Sigmoid colon (tissue), 6 donors: ENCODE measurements at regions not wholly inside any gene's neighbourhood (a gene's known extent, or its start where the extent isn't known, plus 50 kb on each side); places are given as distances from the start of the nearest gene placed in this dataset.

Experiments used
- DNase-seq: peaks from one replicate; pipeline ENCODE4 v3.0.0-alpha.2; 2019
- H3K27ac ChIP-seq, 4 donors: fragments of 200-600 bp; sonication (generic); one replicate each; pipeline ENCODE4 v1.5.1; 2016 to 2019; ENCODE audit warnings: mild to moderate bottlenecking in 1 of 4
- H3K27me3 ChIP-seq, 3 donors: fragments of 200-600 bp; sonication (generic); one replicate each; pipeline ENCODE4 v1.5.1; 2019; ENCODE audit warnings: mild to moderate bottlenecking in 1 of 3
- H3K36me3 ChIP-seq, 4 donors: fragments of 200-600 bp; sonication (generic); one replicate each; pipeline ENCODE4 v1.5.1; 2016 to 2019
- H3K4me1 ChIP-seq, 4 donors: fragments of 200-600 bp; sonication (generic); one replicate each; pipeline ENCODE4 v1.5.1; 2017 to 2019
- H3K4me3 ChIP-seq, 4 donors: fragments of 200-600 bp; sonication (generic); one replicate each; pipeline ENCODE4 v1.5.1; 2017 to 2019; ENCODE audit warnings: mild to moderate bottlenecking in 2 of 4, moderate library complexity in 1 of 4
- H3K9me3 ChIP-seq, 4 donors: fragments of 200-600 bp in 3 of 4; sonication (generic) in 3 of 4; one replicate each; pipeline versions ENCODE4 v1.5.1 to v1.6.1; 2013 to 2019
- CTCF ChIP-seq, 4 experiments: fragments of 450-650 bp in 3 of 4; fragments of 200-600 bp in 1 of 4; IDR thresholded peaks; one replicate each; pipeline ENCODE4 v1.5.1; 2016 to 2019; ENCODE audit warnings: antibody characterized with exemption in 4 of 4, mild to moderate bottlenecking in 3 of 4, moderate library complexity in 2 of 4
- EP300 ChIP-seq, 4 donors: sonication (generic); formaldehyde crosslinking; IDR thresholded peaks; one replicate each; pipeline ENCODE4 v1.6.1; 2017; ENCODE audit warnings: antibody characterized with exemption in 4 of 4
- POLR2A ChIP-seq, 2 donors: fragments of 450-650 bp; IDR thresholded peaks; one replicate each; pipeline ENCODE4 v1.6.1; 2016; ENCODE audit warnings: antibody characterized with exemption in 2 of 2, mild to moderate bottlenecking in 2 of 2, moderate library complexity in 2 of 2
- POLR2AphosphoS5 ChIP-seq, 4 donors: sonication (generic); formaldehyde crosslinking; IDR thresholded peaks; one replicate each; pipeline ENCODE4 v1.6.1; 2017; ENCODE audit warnings: antibody characterized with exemption in 4 of 4
- WGBS, 2 donors: extraction: QIAGEN DNeasy Blood & Tissue Kit; methylation state at CpG; one replicate each; pipeline ENCODE4 v1.1.7; 2013; 5-methylcytosine and 5-hydroxymethylcytosine counted together
- intact Hi-C: fragments of 100-400 bp; cut with DNase I; formaldehyde crosslinking; loops from one replicate; pipeline ENCODE4 v1.15.1; 2023
- donor health status: healthy with polysubstance abuse.
- donor health status: healthy.

DNA sequence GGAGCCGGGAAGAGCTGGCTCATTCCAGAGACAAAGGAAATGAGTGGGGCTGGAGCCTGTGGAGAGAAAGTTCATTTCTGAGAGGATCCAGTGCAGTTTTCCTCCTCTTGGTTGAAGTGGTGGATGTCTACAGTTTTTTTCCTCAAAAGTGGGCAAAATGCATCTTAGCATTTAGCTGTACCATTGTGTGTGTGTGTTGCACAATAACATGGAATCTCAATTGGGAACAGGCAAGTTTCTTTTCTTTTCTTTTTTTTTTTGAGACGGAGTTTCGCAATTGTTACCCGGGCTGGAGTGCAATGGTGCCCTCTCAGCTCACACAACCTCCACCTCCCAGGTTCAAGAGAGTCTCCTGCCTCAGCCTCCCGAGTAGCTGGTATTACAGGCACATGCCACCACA, 101.5 kb upstream of the UBE2E1 start:
- intact Hi-C loops: no loop called here
- Histone ChIP-seq H3K9me3 (no peaks in the 10 kb centered on the region), H3K27ac (no peak overlapping the region), H3K36me3 (no peaks in the 10 kb centered on the region), H3K27me3 (no peaks in the 10 kb centered on the region), H3K4me1 (no peaks in the 10 kb centered on the region), H3K4me3 (no peak overlapping the region)
- 83 to 85% methylated on average over 5 of the region's 5 CpGs for WGBS, 2 donors
- no peak for DNase-seq
- no peak for TF ChIP-seq POLR2A (IDR thresholded peaks at IDR 0.05)
- no peak for TF ChIP-seq EP300 (IDR thresholded peaks at IDR 0.05)
- no peak for TF ChIP-seq POLR2AphosphoS5 (IDR thresholded peaks at IDR 0.05)
- TF ChIP-seq CTCF (IDR thresholded peaks at IDR 0.05): no peak

DNA sequence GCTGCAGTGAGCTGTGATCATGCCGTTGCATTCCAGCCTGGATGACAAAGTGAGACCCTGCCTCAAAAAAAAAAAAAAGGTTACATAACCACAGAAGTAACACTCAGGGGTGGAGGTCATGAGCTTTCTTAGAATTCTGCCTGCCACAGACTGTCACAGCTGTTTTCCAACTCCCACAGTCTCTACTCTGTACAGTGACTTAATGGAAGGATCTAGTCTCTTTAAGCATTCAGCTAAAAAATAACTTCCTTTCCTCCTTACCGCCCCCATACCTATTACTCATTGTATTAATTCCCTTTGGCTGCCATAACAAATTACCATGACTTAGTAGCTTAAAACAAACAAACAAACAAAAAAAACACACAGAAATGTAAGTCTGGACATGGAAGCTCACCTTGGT, 99.6 kb upstream of the UBE2E1 start:
- no peak for TF ChIP-seq POLR2AphosphoS5 (IDR thresholded peaks at IDR 0.05)
- no peak for TF ChIP-seq POLR2A (IDR thresholded peaks at IDR 0.05)
- TF ChIP-seq EP300 (IDR thresholded peaks at IDR 0.05): no peak
- no peak for TF ChIP-seq CTCF (IDR thresholded peaks at IDR 0.05)
- intact Hi-C loops: no loop called here
- Histone ChIP-seq H3K9me3 (no peaks in the 10 kb centered on the region), H3K4me3 (no peak overlapping the region), H3K27me3 (no peaks in the 10 kb centered on the region), H3K36me3 (no peaks in the 10 kb centered on the region), H3K27ac (no peak overlapping the region), H3K4me1 (peaks cover 0 to 5% (median 2%) of the 10 kb centered on the region in 4 donors)
- WGBS, 2 donors: 70 to 84% methylated on average over 2 of the region's 2 CpGs
- no peak for DNase-seq

DNA sequence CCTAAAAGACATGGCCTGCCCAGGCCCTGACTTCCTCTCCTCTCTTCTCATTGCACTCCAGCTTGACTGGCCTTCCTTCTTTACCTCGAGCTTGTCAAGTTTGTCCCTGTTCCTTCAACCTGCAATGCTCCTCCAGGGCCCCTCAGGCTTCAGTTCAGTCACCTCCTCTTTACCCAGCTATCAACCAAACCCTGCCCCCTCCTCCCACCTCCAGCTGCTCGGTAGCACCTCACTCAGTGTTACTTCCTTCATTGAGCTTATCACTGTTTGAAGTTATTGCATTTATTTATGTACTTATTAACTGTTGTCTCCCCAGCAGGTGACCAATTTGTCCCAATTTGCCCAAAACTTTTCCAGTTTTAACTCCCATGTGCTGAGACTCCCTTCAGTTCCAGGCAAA, 95.8 kb upstream of the UBE2E1 start:
- H3K4me1 ChIP-seq: peaks cover 0 to 14% (median 6%) of the 10 kb centered on the region in 4 donors
- H3K4me3 ChIP-seq: no peak overlapping the region
- H3K36me3 ChIP-seq: no peaks in the 10 kb centered on the region
- H3K27me3 ChIP-seq: no peaks in the 10 kb centered on the region
- WGBS, 2 donors: 16 to 32% methylated on average over 2 of the region's 2 CpGs
- intact Hi-C loops: no loop called here
- DNase-seq: no peak
- H3K9me3 ChIP-seq: no peaks in the 10 kb centered on the region
- peak overlapping the region in 1 of 4 donors; percentile 42 for H3K27ac ChIP-seq
- TF ChIP-seq POLR2AphosphoS5 (IDR thresholded peaks at IDR 0.05) (no peak), POLR2A (IDR thresholded peaks at IDR 0.05) (no peak), CTCF (IDR thresholded peaks at IDR 0.05) (no peak), EP300 (IDR thresholded peaks at IDR 0.05) (no peak)

GRCh38 chr3:23710555-23710954, 95.2 kb upstream of the UBE2E1 start:
- TF ChIP-seq POLR2A (IDR thresholded peaks at IDR 0.05) (no peak), CTCF (IDR thresholded peaks at IDR 0.05) (no peak), EP300 (IDR thresholded peaks at IDR 0.05) (no peak), POLR2AphosphoS5 (IDR thresholded peaks at IDR 0.05) (peak in 3 of 4 donors; percentile 74 to 83 (median 75))
- 73 to 81% methylated on average over 9 of the region's 9 CpGs for WGBS, 2 donors
- peak; percentile 89 for DNase-seq
- intact Hi-C loops: no loop called here
- Histone ChIP-seq H3K9me3 (no peaks in the 10 kb centered on the region), H3K27me3 (no peaks in the 10 kb centered on the region), H3K36me3 (no peaks in the 10 kb centered on the region), H3K4me3 (no peak overlapping the region), H3K27ac (peak overlapping the region in 2 of 4 donors; percentile 28 to 43), H3K4me1 (peaks cover 0 to 14% (median 6%) of the 10 kb centered on the region in 4 donors)

DNA sequence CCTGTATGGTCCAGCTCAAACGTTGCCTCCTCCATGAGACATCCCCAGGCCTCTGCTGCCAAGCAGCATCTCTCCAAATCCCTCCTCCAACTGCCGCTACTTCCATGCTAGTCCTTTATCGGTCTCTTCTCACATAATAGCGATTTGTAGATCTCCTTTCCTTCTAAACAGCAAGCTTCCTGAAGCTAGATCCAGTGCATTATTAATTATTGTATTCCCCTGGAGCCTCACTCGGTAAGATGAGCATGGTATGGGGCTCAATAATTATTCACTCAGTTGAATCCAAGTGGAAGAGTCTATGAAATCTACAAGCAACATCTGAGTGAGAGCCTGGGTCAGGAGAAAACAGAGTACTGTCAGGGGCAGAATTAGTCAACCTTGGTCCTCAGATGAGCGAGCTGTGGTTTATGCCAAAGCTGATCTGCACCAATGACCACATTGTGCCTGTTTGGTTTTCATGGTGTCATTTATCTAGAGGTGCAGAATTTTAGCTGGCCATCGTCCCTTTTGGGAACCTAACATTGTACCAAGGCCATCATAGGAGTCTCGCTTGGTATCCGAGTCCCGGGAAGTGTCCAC, 93.8 kb upstream of the UBE2E1 start:
- 87 to 91% methylated on average over 10 of the region's 10 CpGs for WGBS, 2 donors
- TF ChIP-seq POLR2A (IDR thresholded peaks at IDR 0.05) (no peak), EP300 (IDR thresholded peaks at IDR 0.05) (no peak), CTCF (IDR thresholded peaks at IDR 0.05) (no peak), POLR2AphosphoS5 (IDR thresholded peaks at IDR 0.05) (no peak)
- Histone ChIP-seq H3K4me1 (peaks cover 0 to 14% (median 6%) of the 10 kb centered on the region in 4 donors), H3K9me3 (no peaks in the 10 kb centered on the region), H3K27ac (peak overlapping the region in 3 of 4 donors; percentile 36 to 55 (median 49)), H3K36me3 (no peaks in the 10 kb centered on the region), H3K27me3 (no peaks in the 10 kb centered on the region), H3K4me3 (no peak overlapping the region)
- DNase-seq: no peak
- intact Hi-C loops: no loop called here
